HEK293 (cell line): ENCODE measurements at regions not wholly inside any gene's neighbourhood (a gene's known extent, or its start where the extent isn't known, plus 50 kb on each side); places are given as distances from the start of the nearest gene placed in this dataset.

Experiments used
- CTCF ChIP-seq: fragments of 450-650 bp; formaldehyde crosslinking; IDR thresholded peaks from 2 replicates; pipeline ENCODE4 v1.5.1; 2016; ENCODE audit warnings: missing biosample characterization, missing genetic modification characterization
- PATZ1 ChIP-seq: fragments of 450-650 bp; formaldehyde crosslinking; IDR thresholded peaks from 2 replicates; pipeline ENCODE4 v1.5.1; 2016; ENCODE audit warnings: missing biosample characterization, missing genetic modification characterization
- PBX3 ChIP-seq: sonication (generic); formaldehyde crosslinking; IDR thresholded peaks from 2 replicates; pipeline ENCODE4 v1.8.1; 2022; ENCODE audit warnings: mild to moderate bottlenecking, moderate library complexity, missing genetic modification reagents
- REST ChIP-seq: fragments of 450-650 bp; formaldehyde crosslinking; IDR thresholded peaks from 2 replicates; pipeline ENCODE4 v1.5.1; 2016; ENCODE audit warnings: missing biosample characterization, missing genetic modification characterization
- ZBTB44 ChIP-seq: fragments of 450-650 bp; IDR thresholded peaks from 2 replicates; pipeline ENCODE4 v1.5.1; 2018; ENCODE audit warnings: missing biosample characterization, mild to moderate bottlenecking, missing genetic modification characterization
- ZFP69B ChIP-seq: fragments of 450-650 bp; formaldehyde crosslinking; IDR thresholded peaks from 2 replicates; pipeline ENCODE4 v1.5.1; 2016; ENCODE audit warnings: missing biosample characterization, missing genetic modification characterization
- ZNF354C ChIP-seq: fragments of 450-650 bp; formaldehyde crosslinking; IDR thresholded peaks from 2 replicates; pipeline ENCODE4 v1.5.1; 2016; ENCODE audit warnings: missing biosample characterization, missing genetic modification characterization, low read depth, borderline replicate concordance
- ZNF362 ChIP-seq: fragments of 450-650 bp; formaldehyde crosslinking; IDR thresholded peaks from 2 replicates; pipeline ENCODE4 v1.5.1; 2016; ENCODE audit warnings: missing biosample characterization, missing genetic modification characterization

GRCh38 chr4:107156443-107156842 lies 120.3 kb upstream of the DKK2 start:
- TF ChIP-seq CTCF (tag by site-specific recombination) (no peak), ZNF354C (tag by site-specific recombination) (no peak), PATZ1 (tag by site-specific recombination) (no peak), ZFP69B (tag by site-specific recombination) (no peak), REST (tag by site-specific recombination) (no peak), ZBTB44 (tag by site-specific recombination) (no peak), PBX3 (CRISPR knock-in tag) (no peak), ZNF362 (tag by site-specific recombination) (no peak)
